ENCODE measurements at regions not wholly inside any gene's neighbourhood (a gene's known extent, or its start where the extent isn't known, plus 50 kb on each side); places are given as distances from the start of the nearest gene placed in this dataset.

DNA sequence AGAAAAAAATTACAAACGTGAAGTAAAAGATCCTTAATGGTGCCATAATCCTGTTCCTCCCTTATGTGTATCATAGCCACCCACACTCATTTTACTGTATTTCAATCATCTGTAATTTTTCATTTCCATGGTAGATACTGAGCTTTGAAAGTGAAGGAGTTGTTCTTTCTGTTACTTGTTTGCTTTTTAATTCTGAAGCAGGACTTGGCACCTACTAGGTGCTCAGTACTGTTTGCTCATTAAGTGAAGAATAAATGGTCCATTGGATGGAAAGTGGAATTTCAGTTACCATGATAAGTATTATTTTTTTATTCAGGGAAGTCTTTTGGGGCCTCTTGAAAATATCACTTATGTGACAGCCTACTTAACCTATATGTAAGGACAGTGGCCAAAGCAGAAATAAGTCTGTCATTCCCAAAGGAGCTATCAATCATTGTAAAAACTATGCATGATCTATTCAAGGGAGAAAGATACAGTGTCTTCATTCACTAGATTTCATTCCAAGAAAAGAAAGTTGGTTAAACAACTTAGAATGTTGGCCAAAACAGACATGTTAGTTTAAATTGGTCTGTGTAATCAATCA is 1244.4 kb upstream of the SEL1L start:
- Histone ChIP-seq H3K4me1 (ENCODE audit: control insufficient read depth, insufficient read depth, low read length) (no peaks in the 10 kb centered on the region), H3K36me3 (ENCODE audit: control insufficient read depth in 2 of 2, insufficient read depth in 1 of 2, low read length in 2 of 2) (no peaks in the 10 kb centered on the region), H3K9me3 (ENCODE audit: control insufficient read depth, insufficient read depth, low read depth, low read length) (no peaks in the 10 kb centered on the region), H3K4me3 (ENCODE audit: low read depth, low read length) (no peak overlapping the region), H3K27ac (ENCODE audit: extremely low read depth, low read depth, low read length) (no peak overlapping the region)
- TF ChIP-seq GLIS1 (tag by site-specific recombination; IDR thresholded peaks at IDR 0.05) (no peak), ZNF596 (tag by site-specific recombination; IDR thresholded peaks at IDR 0.05) (no peak), ZNF677 (tag by site-specific recombination; IDR thresholded peaks at IDR 0.05) (no peak), ZNF548 (tag by site-specific recombination; IDR thresholded peaks at IDR 0.05) (no peak), ZNF473 (tag by site-specific recombination; IDR thresholded peaks at IDR 0.05) (no peak), ZNF76 (tag by site-specific recombination; IDR thresholded peaks at IDR 0.05; ENCODE audit: borderline replicate concordance, low read depth) (no peak), ZSCAN16 (tag by site-specific recombination; IDR thresholded peaks at IDR 0.05) (no peak), FEZF1 (tag by site-specific recombination; IDR thresholded peaks at IDR 0.05) (no peak), ZNF530 (tag by site-specific recombination; IDR thresholded peaks at IDR 0.05; ENCODE audit: low read depth) (no peak), ZNF112 (tag by site-specific recombination; IDR thresholded peaks at IDR 0.05) (no peak), OVOL3 (tag by site-specific recombination; IDR thresholded peaks at IDR 0.05) (no peak), MZF1 (tag by site-specific recombination; IDR thresholded peaks at IDR 0.05; ENCODE audit: borderline replicate concordance) (no peak), YY1 (tag by site-specific recombination; IDR thresholded peaks at IDR 0.05) (no peak), KLF9 (tag by site-specific recombination; IDR thresholded peaks at IDR 0.05; ENCODE audit: low read depth) (no peak), MEIS1 (CRISPR knock-in tag; IDR thresholded peaks at IDR 0.05; ENCODE audit: borderline replicate concordance) (no peak)
- TF ChIP-seq, protein P1, sequence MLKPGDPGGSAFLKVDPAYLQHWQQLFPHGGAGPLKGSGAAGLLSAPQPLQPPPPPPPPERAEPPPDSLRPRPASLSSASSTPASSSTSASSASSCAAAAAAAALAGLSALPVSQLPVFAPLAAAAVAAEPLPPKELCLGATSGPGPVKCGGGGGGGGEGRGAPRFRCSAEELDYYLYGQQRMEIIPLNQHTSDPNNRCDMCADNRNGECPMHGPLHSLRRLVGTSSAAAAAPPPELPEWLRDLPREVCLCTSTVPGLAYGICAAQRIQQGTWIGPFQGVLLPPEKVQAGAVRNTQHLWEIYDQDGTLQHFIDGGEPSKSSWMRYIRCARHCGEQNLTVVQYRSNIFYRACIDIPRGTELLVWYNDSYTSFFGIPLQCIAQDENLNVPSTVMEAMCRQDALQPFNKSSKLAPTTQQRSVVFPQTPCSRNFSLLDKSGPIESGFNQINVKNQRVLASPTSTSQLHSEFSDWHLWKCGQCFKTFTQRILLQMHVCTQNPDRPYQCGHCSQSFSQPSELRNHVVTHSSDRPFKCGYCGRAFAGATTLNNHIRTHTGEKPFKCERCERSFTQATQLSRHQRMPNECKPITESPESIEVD (tag by site-specific recombination; IDR thresholded peaks at IDR 0.05), result no peak
- TF ChIP-seq, protein P2, sequence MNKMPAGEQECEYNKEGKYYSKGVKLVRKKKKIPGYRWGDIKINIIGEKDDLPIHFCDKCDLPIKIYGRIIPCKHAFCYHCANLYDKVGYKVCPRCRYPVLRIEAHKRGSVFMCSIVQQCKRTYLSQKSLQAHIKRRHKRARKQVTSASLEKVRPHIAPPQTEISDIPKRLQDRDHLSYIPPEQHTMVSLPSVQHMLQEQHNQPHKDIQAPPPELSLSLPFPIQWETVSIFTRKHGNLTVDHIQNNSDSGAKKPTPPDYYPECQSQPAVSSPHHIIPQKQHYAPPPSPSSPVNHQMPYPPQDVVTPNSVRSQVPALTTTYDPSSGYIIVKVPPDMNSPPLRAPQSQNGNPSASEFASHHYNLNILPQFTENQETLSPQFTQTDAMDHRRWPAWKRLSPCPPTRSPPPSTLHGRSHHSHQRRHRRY (tag by site-specific recombination; IDR thresholded peaks at IDR 0.05), result no peak
- TF ChIP-seq, protein P3, sequence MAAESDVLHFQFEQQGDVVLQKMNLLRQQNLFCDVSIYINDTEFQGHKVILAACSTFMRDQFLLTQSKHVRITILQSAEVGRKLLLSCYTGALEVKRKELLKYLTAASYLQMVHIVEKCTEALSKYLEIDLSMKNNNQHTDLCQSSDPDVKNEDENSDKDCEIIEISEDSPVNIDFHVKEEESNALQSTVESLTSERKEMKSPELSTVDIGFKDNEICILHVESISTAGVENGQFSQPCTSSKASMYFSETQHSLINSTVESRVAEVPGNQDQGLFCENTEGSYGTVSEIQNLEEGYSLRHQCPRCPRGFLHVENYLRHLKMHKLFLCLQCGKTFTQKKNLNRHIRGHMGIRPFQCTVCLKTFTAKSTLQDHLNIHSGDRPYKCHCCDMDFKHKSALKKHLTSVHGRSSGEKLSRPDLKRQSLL (tag by site-specific recombination; IDR thresholded peaks at IDR 0.05), result no peak
- TF ChIP-seq, protein P4, sequence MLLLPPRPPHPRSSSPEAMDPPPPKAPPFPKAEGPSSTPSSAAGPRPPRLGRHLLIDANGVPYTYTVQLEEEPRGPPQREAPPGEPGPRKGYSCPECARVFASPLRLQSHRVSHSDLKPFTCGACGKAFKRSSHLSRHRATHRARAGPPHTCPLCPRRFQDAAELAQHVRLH (tag by site-specific recombination; IDR thresholded peaks at IDR 0.05), result no peak
- ChIA-PET CTCF (no interaction called here), POLR2A (no interaction called here)

DNA sequence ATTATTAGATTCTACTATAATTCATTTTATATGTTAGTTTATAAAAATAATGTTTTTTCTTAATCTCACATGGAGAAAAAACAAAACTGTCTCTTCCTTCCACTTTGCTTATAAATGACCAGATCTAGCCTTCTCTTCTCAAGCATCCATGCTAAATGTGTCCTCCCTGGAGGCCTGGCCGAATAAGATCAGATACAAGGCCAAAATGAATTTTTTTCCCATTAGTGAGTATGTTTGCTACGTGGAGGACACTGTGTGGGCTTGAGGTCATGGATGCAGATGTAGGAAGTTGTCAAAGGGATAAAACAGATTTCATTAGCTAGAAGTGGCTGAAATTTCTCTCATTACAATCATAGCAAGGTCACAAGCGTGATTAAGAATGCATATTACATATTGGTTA is 1244.9 kb upstream of the SEL1L start:
- no peaks in the 10 kb centered on the region for H3K36me3 ChIP-seq (ENCODE audit: control insufficient read depth in 2 of 2, insufficient read depth in 1 of 2, low read length in 2 of 2)
- H3K4me3 ChIP-seq (ENCODE audit: low read depth, low read length), result no peak overlapping the region
- CTCF ChIA-PET, result no interaction called here
- no peaks in the 10 kb centered on the region for H3K9me3 ChIP-seq (ENCODE audit: control insufficient read depth, insufficient read depth, low read depth, low read length)
- H3K27ac ChIP-seq (ENCODE audit: extremely low read depth, low read depth, low read length), result no peak overlapping the region
- POLR2A ChIA-PET, result no interaction called here
- TF ChIP-seq, protein P5, sequence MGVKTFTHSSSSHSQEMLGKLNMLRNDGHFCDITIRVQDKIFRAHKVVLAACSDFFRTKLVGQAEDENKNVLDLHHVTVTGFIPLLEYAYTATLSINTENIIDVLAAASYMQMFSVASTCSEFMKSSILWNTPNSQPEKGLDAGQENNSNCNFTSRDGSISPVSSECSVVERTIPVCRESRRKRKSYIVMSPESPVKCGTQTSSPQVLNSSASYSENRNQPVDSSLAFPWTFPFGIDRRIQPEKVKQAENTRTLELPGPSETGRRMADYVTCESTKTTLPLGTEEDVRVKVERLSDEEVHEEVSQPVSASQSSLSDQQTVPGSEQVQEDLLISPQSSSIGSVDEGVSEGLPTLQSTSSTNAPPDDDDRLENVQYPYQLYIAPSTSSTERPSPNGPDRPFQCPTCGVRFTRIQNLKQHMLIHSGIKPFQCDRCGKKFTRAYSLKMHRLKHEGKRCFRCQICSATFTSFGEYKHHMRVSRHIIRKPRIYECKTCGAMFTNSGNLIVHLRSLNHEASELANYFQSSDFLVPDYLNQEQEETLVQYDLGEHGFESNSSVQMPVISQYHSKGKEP (tag by site-specific recombination; IDR thresholded peaks at IDR 0.05), result no peak
- TF ChIP-seq SCRT2 (tag by site-specific recombination; IDR thresholded peaks at IDR 0.05) (no peak), BCL11A (tag by site-specific recombination; IDR thresholded peaks at IDR 0.05; ENCODE audit: low read depth) (no peak), HOXD13 (CRISPR knock-in tag; IDR thresholded peaks at IDR 0.05; ENCODE audit: borderline replicate concordance) (no peak), ZNF501 (tag by site-specific recombination; IDR thresholded peaks at IDR 0.05) (no peak), PRDM1 (tag by site-specific recombination; IDR thresholded peaks at IDR 0.05) (no peak), ZNF16 (tag by site-specific recombination; IDR thresholded peaks at IDR 0.05; ENCODE audit: low read depth) (no peak), GLI4 (tag by site-specific recombination; IDR thresholded peaks at IDR 0.05) (no peak), ZNF768 (tag by site-specific recombination; IDR thresholded peaks at IDR 0.05) (no peak), ZNF555 (tag by site-specific recombination; conservative IDR thresholded peaks at IDR 0.05) (no peak), ZFP69B (tag by site-specific recombination; IDR thresholded peaks at IDR 0.05) (no peak), ZNF624 (tag by site-specific recombination; IDR thresholded peaks at IDR 0.05) (no peak), ZNF571 (tag by site-specific recombination; IDR thresholded peaks at IDR 0.05) (no peak), ZNF138 (tag by site-specific recombination; IDR thresholded peaks at IDR 0.05; ENCODE audit: borderline replicate concordance) (no peak)
- no peaks in the 10 kb centered on the region for H3K4me1 ChIP-seq (ENCODE audit: control insufficient read depth, insufficient read depth, low read length)
